ENCODE measurements at regions not wholly inside any gene's neighbourhood (a gene's known extent, or its start where the extent isn't known, plus 50 kb on each side); places are given as distances from the start of the nearest gene placed in this dataset.

DNA sequence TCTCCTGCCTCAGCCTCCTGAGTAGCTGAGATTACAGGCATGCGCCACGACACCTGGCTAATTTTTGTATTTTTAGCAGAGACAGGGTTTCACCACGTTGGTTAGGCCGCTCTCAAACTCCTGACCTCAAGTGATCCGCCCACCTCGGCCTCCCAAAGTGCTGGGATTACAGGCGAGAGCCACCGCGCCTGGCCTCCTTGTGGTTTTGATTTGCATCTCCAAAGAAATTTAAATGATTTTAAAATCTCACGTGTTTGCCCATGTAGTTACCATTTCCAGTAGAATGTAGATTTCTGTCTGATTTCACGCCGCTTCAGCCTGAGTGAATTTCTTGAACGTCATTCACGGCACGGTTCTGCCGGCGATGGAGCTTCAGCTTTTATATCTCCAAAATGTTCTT is 55.8 kb downstream of the IGF2 start:
- no peak overlapping the region for H3K4me3 ChIP-seq (ENCODE audit: low read depth, low read length)
- no peak for DNase-seq (ENCODE audit: low read depth)
- TF ChIP-seq, protein P1, sequence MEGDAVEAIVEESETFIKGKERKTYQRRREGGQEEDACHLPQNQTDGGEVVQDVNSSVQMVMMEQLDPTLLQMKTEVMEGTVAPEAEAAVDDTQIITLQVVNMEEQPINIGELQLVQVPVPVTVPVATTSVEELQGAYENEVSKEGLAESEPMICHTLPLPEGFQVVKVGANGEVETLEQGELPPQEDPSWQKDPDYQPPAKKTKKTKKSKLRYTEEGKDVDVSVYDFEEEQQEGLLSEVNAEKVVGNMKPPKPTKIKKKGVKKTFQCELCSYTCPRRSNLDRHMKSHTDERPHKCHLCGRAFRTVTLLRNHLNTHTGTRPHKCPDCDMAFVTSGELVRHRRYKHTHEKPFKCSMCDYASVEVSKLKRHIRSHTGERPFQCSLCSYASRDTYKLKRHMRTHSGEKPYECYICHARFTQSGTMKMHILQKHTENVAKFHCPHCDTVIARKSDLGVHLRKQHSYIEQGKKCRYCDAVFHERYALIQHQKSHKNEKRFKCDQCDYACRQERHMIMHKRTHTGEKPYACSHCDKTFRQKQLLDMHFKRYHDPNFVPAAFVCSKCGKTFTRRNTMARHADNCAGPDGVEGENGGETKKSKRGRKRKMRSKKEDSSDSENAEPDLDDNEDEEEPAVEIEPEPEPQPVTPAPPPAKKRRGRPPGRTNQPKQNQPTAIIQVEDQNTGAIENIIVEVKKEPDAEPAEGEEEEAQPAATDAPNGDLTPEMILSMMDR (IDR thresholded peaks at IDR 0.05; ENCODE audit: insufficient read depth, low read length): no peak

DNA sequence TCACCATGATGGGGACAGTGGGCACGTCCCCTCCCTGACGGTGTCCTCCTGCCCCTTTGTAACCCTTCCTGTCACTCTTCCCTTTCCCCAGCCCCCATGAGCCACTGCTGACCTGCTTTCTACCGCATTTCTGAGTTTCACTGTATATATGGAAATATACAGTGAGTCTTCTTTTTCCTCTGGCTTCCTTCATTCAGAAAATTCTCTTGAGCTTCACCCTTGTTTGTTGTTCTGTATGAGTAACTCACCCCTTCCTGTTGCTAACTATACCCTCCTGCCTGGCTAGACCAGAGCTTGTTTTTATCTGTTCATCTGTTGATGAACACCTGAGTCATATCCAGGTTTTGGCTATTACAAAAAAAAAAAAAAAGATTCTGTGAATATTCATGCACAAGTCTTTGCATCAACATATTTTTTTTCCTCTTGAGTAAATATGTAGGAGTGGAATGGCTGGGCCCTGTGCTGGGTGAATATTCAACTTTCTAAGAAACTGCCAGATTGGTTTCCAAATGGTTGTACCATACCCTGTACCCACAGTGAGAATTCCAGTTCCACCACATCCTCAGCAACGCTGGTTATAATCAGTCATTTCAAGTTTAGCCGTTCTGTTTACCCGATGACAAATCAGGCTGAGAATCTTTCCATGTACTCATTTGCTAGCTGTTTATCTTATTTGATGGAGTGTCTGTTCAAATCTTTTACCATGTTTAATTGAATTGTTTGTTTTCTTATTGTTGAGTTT is 62.0 kb downstream of the IGF2 start:
- TF ChIP-seq, protein P1 (IDR thresholded peaks at IDR 0.05; ENCODE audit: insufficient read depth, low read length): no peak
- no peak overlapping the region for H3K4me3 ChIP-seq (ENCODE audit: low read depth, low read length)
- peak; percentile 22 for DNase-seq (ENCODE audit: low read depth)

DNA sequence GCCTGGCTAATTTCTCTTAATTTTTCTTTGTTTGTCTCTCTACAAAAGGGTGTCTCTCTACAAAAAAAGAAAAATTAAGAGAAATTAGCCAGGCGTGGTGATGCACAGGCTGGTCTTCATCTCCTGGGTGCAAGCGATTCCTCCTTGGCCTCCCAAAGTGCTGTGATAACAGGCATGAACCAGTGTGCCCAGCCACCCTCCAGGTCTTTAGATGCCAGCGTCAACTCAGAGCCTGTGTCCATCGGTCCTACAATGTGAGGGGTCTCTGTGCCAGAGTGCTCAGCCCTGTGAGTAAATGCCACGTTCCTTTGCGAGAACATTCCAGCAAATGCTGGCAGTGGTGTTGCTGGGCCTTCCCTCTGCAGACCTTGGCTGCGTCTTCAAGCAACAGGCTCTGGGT is 62.7 kb downstream of the IGF2 start:
- TF ChIP-seq, protein P1 (IDR thresholded peaks at IDR 0.05; ENCODE audit: insufficient read depth, low read length): no peak
- DNase-seq (ENCODE audit: low read depth): no peak
- H3K4me3 ChIP-seq (ENCODE audit: low read depth, low read length): no peak overlapping the region

DNA sequence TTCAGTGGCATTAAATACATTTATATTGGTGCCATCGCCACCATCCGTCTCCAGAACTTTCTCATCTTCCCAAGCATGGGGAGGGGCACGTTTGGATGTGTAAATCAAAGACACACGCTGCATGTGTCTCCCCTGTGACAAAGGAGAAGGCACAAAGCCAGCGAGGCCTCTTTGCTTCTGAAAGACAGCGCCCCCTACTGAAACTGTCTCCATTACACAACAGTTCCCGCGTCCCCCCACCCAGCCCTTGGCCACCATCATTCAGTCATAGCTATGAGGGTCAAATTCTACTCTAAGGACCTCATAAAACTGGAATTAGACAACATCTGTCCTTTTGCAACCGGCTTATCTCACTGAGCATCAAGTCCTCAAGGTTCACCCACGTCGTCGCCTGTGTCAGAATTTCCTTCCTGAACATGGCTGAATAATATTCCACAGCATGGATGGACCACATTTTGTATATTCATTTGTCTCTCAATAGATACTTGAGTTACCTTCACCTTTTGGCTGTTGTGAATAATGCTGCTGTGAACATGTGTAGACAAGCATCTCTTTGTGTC is 64.8 kb downstream of the IGF2 start:
- H3K4me3 ChIP-seq (ENCODE audit: low read depth, low read length): no peak overlapping the region
- DNase-seq (ENCODE audit: low read depth): no peak
- TF ChIP-seq, protein P1 (IDR thresholded peaks at IDR 0.05; ENCODE audit: insufficient read depth, low read length): no peak

DNA sequence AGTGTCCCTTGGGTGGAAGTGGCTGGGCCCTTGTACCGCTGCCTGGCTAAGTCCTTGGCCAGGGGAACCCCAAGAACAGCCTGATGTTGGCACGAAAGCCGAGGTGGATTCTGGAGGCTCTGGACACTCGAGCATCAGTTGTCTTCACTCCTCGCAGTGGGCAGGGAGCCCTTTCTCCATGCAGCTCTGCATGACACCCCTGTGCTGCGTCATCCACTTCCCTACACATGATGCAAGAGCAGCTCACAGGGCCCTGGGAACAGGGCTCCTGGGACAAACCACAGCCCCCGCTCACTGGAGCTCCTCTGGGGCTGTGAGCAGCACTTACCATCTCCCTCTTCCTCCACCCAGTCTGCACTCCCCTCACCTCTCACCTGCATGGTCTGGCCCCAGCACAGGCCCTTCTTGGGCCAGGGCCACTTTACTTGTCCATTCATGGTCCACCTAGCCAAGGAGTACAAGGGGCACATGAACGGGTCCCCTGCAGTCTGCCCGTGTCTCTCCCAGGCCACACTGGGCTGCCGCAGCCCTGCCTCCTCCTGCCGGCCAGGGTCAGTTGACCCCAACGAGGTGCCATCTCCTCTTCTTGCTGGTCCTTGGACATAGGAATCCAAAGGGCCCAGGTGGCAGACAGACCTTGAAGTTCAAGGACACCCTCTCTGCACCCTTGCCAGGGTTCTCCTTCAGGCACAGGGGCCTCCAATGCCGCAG is 66.5 kb downstream of the IGF2 start:
- no peak overlapping the region for H3K4me3 ChIP-seq (ENCODE audit: low read depth, low read length)
- TF ChIP-seq, protein P1 (IDR thresholded peaks at IDR 0.05; ENCODE audit: insufficient read depth, low read length): no peak
- DNase-seq (ENCODE audit: low read depth): no peak

DNA sequence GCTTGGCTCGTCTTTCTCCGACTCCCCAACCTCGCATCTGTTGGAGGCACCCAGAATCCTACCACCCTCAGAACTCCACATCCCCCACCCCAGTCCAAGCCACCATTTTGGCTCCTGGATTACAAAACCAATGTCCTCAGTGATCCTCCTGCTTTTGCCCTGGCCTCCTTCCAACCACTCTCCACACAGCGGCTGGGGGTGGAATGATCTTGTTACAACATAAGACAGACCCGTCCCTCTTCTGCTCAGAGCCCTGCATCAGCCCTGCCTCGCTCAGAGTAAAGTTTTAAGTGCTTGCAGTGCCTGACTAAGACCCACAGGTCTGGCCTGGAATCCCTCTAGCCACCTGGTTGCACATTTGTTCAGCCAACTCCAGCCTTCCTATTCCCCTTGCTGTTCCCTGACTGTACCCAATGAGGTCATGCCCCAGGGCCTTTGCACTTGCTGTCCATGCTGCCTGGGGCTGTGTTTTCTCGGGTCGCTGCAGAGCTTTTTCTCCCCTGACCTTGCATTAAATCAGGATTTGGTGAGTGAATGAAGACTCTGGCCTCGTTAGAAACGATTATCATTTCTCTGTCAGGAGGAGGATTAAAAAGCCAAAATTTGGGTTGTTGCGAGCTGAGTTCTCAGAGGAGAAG is 67.3 kb downstream of the IGF2 start:
- TF ChIP-seq, protein P1 (IDR thresholded peaks at IDR 0.05; ENCODE audit: insufficient read depth, low read length): no peak
- H3K4me3 ChIP-seq (ENCODE audit: low read depth, low read length): no peak overlapping the region
- DNase-seq (ENCODE audit: low read depth): no peak

Data from fibroblast of the aortic adventitia (primary cell).